Endothelial cell of umbilical vein (primary cell): ENCODE measurements at regions not wholly inside any gene's neighbourhood (a gene's known extent, or its start where the extent isn't known, plus 50 kb on each side); places are given as distances from the start of the nearest gene placed in this dataset.

Source experiments
- BruUV-seq: library from RNA; stranded (reverse); fragments of 400-500 nt; replicated peaks from 2 replicates; lab custom pipeline; 2021; lab: Mats Ljungman, UMichigan
- CTCF ChIA-PET: fragments of 300-600, 350-600 bp; sonication (Branson Sonifier 250); formaldehyde crosslinking; loops from one replicate; lab custom pipeline; 2021; ENCODE audit warnings: antibody characterized with exemption, inconsistent platforms; lab: Charles Lee
- POLR2A ChIA-PET: fragments of 300-600, 350-600 bp; sonication (Branson Sonifier 250); formaldehyde crosslinking; loops from one replicate; lab custom pipeline; 2021; ENCODE audit warnings: antibody characterized with exemption, inconsistent platforms; lab: Charles Lee
- DNase-seq: peaks from one replicate; pipeline ENCODE4 v3.0.0-alpha.2; 2011; ENCODE audit warnings: low read depth, low spot score
- FAIRE-seq: peaks from 2 replicates; lab custom pipeline; 2011; peaks lifted over from hg19 to GRCh38; lab: Jason Lieb, UNC
- H2AFZ ChIP-seq: 2 replicates; pipeline ENCODE4 v1.6.0; 2012; ENCODE audit warnings: low read depth, low read length, control low read depth, inconsistent platforms
- H3K27ac ChIP-seq: 2 replicates; pipeline ENCODE4 v1.5.1; 2011; ENCODE audit warnings: low read depth, mild to moderate bottlenecking, control low read depth, low read length, moderate library complexity; ENCODE audit not compliant: insufficient read depth
- H3K27me3 ChIP-seq, 2 experiments: 2 replicates each; pipeline versions ENCODE4 v1.6.0 to v1.6.1; 2011; ENCODE audit warnings: low read length in 2 of 2, mixed read lengths in 1 of 2; ENCODE audit not compliant: control insufficient read depth in 2 of 2, insufficient read depth in 2 of 2
- H3K36me3 ChIP-seq, 2 experiments: 2 replicates in 1 of 2; 3 replicates in 1 of 2; pipeline ENCODE4 v1.5.1; 2011; ENCODE audit warnings: low read length in 2 of 2, mild to moderate bottlenecking in 1 of 2, moderate library complexity in 1 of 2; ENCODE audit not compliant: control insufficient read depth in 2 of 2, insufficient read depth in 2 of 2; ENCODE audit errors: extremely low read depth in 1 of 2
- H3K4me1 ChIP-seq: 3 replicates; pipeline ENCODE4 v1.5.1; 2011; ENCODE audit warnings: mild to moderate bottlenecking, low read length; ENCODE audit not compliant: control insufficient read depth, insufficient read depth; ENCODE audit errors: extremely low read depth
- H3K4me2 ChIP-seq: 2 replicates; pipeline ENCODE4 v1.6.1; 2011; ENCODE audit warnings: low read length, control low read depth, mixed read lengths; ENCODE audit not compliant: insufficient read depth
- H3K4me3 ChIP-seq, 3 experiments: fragments of 200-600 bp in 1 of 3; sonication (generic), shearing (Covaris generic) in 1 of 3; replicated peaks in 1 of 3; 2 replicates each; pipeline ENCODE4 v1.5.1; 2011 to 2016; ENCODE audit warnings: control low read depth in 3 of 3, low read length in 3 of 3, mild to moderate bottlenecking in 2 of 3, inconsistent platforms in 1 of 3, low read depth in 1 of 3, moderate library complexity in 1 of 3; ENCODE audit not compliant: insufficient read depth in 1 of 3
- H3K79me2 ChIP-seq: 2 replicates; pipeline ENCODE4 v1.6.0; 2012; ENCODE audit warnings: low read length, inconsistent platforms; ENCODE audit not compliant: control insufficient read depth, insufficient read depth
- H3K9ac ChIP-seq: replicated peaks from 2 replicates; pipeline ENCODE3; 2011; ENCODE audit warnings: low read length, control low read depth; ENCODE audit not compliant: insufficient read depth; ENCODE audit errors: extremely low read depth
- H3K9me1 ChIP-seq: replicated peaks from 3 replicates; pipeline ENCODE4 v1.6.0; 2011; ENCODE audit warnings: mild to moderate bottlenecking, low read length; ENCODE audit not compliant: control insufficient read depth, insufficient read depth; ENCODE audit errors: extremely low read depth
- H3K9me3 ChIP-seq: replicated peaks from 2 replicates; pipeline ENCODE4 v1.5.1; 2012; ENCODE audit warnings: low read length, inconsistent platforms; ENCODE audit not compliant: control insufficient read depth, insufficient read depth
- H4K20me1 ChIP-seq: replicated peaks from 2 replicates; pipeline ENCODE3; 2011; ENCODE audit warnings: mild to moderate bottlenecking, low read length; ENCODE audit not compliant: control insufficient read depth, insufficient read depth; ENCODE audit errors: extremely low read depth
- EZH2 ChIP-seq: IDR thresholded peaks from 2 replicates; pipeline ENCODE4 v1.6.1; 2012; ENCODE audit warnings: borderline replicate concordance, low read depth, mild to moderate bottlenecking, moderate library complexity, low read length, inconsistent platforms; ENCODE audit not compliant: severe bottlenecking
- FOS ChIP-seq: IDR thresholded peaks from 2 replicates; pipeline ENCODE4 v1.6.1; 2011; ENCODE audit warnings: mild to moderate bottlenecking, low read length, moderate library complexity, borderline replicate concordance; ENCODE audit not compliant: insufficient read depth
- GATA2 ChIP-seq: IDR thresholded peaks from 2 replicates; pipeline ENCODE4 v1.7.0; 2011; ENCODE audit warnings: low read depth, mild to moderate bottlenecking, moderate library complexity, mixed read lengths, low read length; ENCODE audit not compliant: insufficient read length, insufficient read depth
- JUN ChIP-seq: IDR thresholded peaks from 2 replicates; pipeline ENCODE4 v1.6.1; 2011; ENCODE audit warnings: borderline replicate concordance, low read depth; ENCODE audit not compliant: insufficient read length, insufficient read depth
- MAX ChIP-seq: IDR thresholded peaks from 2 replicates; pipeline ENCODE4 v1.6.1; 2011; ENCODE audit not compliant: insufficient read depth, insufficient read length
- MYC ChIP-seq: IDR thresholded peaks from one replicate; pipeline ENCODE4 v1.6.1; 2011; ENCODE audit warnings: mild to moderate bottlenecking, low read depth, low read length
- POLR2A ChIP-seq: IDR thresholded peaks from 2 replicates; pipeline ENCODE4 v1.6.1; 2012; ENCODE audit warnings: low read depth, mild to moderate bottlenecking, control low read depth, low read length
- POLR2AphosphoS5 ChIP-seq: IDR thresholded peaks from 2 replicates; pipeline ENCODE4 v1.6.1; 2012; ENCODE audit warnings: low read depth, mild to moderate bottlenecking, control low read depth, low read length, moderate library complexity; ENCODE audit not compliant: insufficient read depth
- dilution Hi-C: fragments of 300-500 bp; cut with MboI; formaldehyde crosslinking; loops from one replicate; pipeline ENCODE4 v1.15.0; 2019; ENCODE audit warnings: low sequenced_read_pairs; ENCODE audit not compliant: extremely low pct_ligation_motif_present
- intact Hi-C: fragments of 100-400 bp; cut with micrococcal nuclease; formaldehyde crosslinking; loops from one replicate; pipeline ENCODE4 v1.10.0; 2022
- TF ChIP-seq, protein P1 (sequence below), 2 donors: IDR thresholded peaks; 1 replicate in 1 of 2; 2 replicates in 1 of 2; pipeline ENCODE4 v1.5.1; 2011; ENCODE audit warnings: low read length in 2 of 2, mild to moderate bottlenecking in 2 of 2, moderate library complexity in 2 of 2, control low read depth in 1 of 2, inconsistent platforms in 1 of 2, low read depth in 1 of 2; ENCODE audit not compliant: insufficient read depth in 1 of 2; ENCODE audit errors: extremely low read depth in 1 of 2

DNA sequence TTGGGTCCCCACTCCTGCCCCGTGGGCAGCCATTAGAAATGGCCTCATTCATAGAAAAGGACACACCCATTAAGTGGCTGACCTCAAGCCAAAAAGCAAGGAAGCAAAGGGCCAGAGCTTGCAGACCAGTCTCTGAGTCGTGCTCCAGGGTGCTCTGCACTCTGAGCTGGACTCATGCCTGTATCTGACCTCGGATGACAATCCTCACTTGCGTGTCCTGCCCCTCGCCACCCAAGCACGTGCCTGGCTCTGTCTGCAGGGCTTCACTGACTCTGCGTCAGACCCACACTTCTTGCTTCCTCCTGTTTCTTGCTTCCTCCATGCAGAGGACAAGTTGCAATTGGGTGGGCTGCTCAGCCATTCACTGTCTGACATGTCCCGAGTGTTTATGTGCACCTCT lies 138.8 kb downstream of the OAT start:
- no peak overlapping the region for H3K4me3 ChIP-seq
- no peaks in the 10 kb centered on the region for H3K27me3 ChIP-seq
- no peak for TF ChIP-seq MAX
- ChIA-PET CTCF (interaction anchor here (1.7 kb wide), 1 partner anchor 285 kb away, joined by 6 read pairs; no protein-coding TSS in a partner anchor), POLR2A (no interaction called here)
- no TSS peak for BruUV-seq
- H3K4me1 ChIP-seq, result no peaks in the 10 kb centered on the region
- H3K79me2 ChIP-seq, result no peaks in the 10 kb centered on the region
- no peak overlapping the region for H3K9ac ChIP-seq
- dilution Hi-C loops, result no loop called here
- DNase-seq (no peak), FAIRE-seq (no peak)
- H3K9me3 ChIP-seq, result no peaks in the 10 kb centered on the region
- H3K9me1 ChIP-seq, result no peaks in the 10 kb centered on the region
- no peaks in the 10 kb centered on the region for H3K36me3 ChIP-seq
- no peak overlapping the region for H3K4me2 ChIP-seq
- no peak overlapping the region for H3K27ac ChIP-seq
- intact Hi-C loops, result no loop called here
- no peaks in the 10 kb centered on the region for H4K20me1 ChIP-seq
- no peak overlapping the region for H2AFZ ChIP-seq

DNA sequence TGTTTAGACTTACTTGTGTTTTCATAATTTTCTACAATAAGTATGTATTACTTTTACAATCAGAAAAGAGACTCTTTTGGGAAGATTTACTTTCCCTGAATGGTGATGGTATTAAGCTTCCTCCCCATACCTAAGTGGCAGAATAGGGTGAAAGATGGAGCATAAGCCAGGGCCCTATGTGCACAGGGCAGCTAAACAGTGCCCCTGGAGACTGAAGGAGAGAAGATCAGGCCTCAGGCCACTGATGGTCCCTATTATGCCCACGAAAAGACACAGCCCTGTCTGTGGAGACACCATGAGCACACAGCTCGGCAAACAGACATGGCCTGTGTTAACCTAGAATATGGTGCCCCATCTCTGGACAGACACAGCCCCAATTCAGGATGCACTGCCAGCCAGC lies 139.4 kb downstream of the OAT start:
- Histone ChIP-seq H3K27me3 (no peaks in the 10 kb centered on the region), H3K79me2 (no peaks in the 10 kb centered on the region), H4K20me1 (no peaks in the 10 kb centered on the region), H3K9ac (no peak overlapping the region), H3K36me3 (no peaks in the 10 kb centered on the region), H3K27ac (no peak overlapping the region), H3K9me3 (no peaks in the 10 kb centered on the region), H2AFZ (no peak overlapping the region), H3K4me3 (no peak overlapping the region), H3K4me1 (no peaks in the 10 kb centered on the region), H3K9me1 (no peaks in the 10 kb centered on the region), H3K4me2 (no peak overlapping the region)
- DNase-seq (no peak), FAIRE-seq (no peak)
- intact Hi-C loops (no loop called here), dilution Hi-C loops (no loop called here)
- no TSS peak for BruUV-seq
- ChIA-PET POLR2A (no interaction called here), CTCF (interaction anchor here (1.7 kb wide), 1 partner anchor 285 kb away, joined by 6 read pairs; no protein-coding TSS in a partner anchor)
- TF ChIP-seq, protein P1, sequence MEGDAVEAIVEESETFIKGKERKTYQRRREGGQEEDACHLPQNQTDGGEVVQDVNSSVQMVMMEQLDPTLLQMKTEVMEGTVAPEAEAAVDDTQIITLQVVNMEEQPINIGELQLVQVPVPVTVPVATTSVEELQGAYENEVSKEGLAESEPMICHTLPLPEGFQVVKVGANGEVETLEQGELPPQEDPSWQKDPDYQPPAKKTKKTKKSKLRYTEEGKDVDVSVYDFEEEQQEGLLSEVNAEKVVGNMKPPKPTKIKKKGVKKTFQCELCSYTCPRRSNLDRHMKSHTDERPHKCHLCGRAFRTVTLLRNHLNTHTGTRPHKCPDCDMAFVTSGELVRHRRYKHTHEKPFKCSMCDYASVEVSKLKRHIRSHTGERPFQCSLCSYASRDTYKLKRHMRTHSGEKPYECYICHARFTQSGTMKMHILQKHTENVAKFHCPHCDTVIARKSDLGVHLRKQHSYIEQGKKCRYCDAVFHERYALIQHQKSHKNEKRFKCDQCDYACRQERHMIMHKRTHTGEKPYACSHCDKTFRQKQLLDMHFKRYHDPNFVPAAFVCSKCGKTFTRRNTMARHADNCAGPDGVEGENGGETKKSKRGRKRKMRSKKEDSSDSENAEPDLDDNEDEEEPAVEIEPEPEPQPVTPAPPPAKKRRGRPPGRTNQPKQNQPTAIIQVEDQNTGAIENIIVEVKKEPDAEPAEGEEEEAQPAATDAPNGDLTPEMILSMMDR (IDR thresholded peaks at IDR 0.05; ENCODE audit: extremely low read depth in 1 of 2, insufficient read depth in 1 of 2, low read depth in 1 of 2, low read length in 2 of 2), result no peak
- TF ChIP-seq JUN, result no peak
- no peak for TF ChIP-seq EZH2
- TF ChIP-seq FOS, result no peak
- TF ChIP-seq GATA2, result no peak
- TF ChIP-seq POLR2A, result no peak
- TF ChIP-seq POLR2AphosphoS5, result no peak
- TF ChIP-seq MYC, result no peak
- TF ChIP-seq MAX, result no peak
